Keratinocyte (primary cell): ENCODE measurements at regions not wholly inside any gene's neighbourhood (a gene's known extent, or its start where the extent isn't known, plus 50 kb on each side); places are given as distances from the start of the nearest gene placed in this dataset.

Source experiments
- CTCF ChIP-seq, 3 experiments: IDR thresholded peaks in 1 of 3; conservative IDR thresholded peaks in 1 of 3; optimal IDR thresholded peaks in 1 of 3; 2 replicates in 2 of 3; 3 replicates in 1 of 3; pipeline versions ENCODE3 to v1.5.1; 2011; ENCODE audit warnings: low read length in 3 of 3, mild to moderate bottlenecking in 3 of 3, moderate library complexity in 2 of 3, control low read depth in 1 of 3, inconsistent platforms in 1 of 3; ENCODE audit not compliant: insufficient read depth in 2 of 3; ENCODE audit errors: extremely low read depth in 1 of 3
- EZH2 ChIP-seq: IDR thresholded peaks from one replicate; pipeline ENCODE4 v1.6.1; 2012; ENCODE audit warnings: inconsistent platforms, mild to moderate bottlenecking, low read length, moderate library complexity

- no peak for TF ChIP-seq EZH2
- TF ChIP-seq CTCF (optimal IDR thresholded peaks at IDR 0.05 in 1 of 3, IDR thresholded peaks at IDR 0.05 in 1 of 3, conservative IDR thresholded peaks at IDR 0.05 in 1 of 3; ENCODE audit: extremely low read depth in 1 of 3, insufficient read depth in 2 of 3, low read length in 3 of 3) = no peak
Observed at GRCh38 chr5:107803728-107804127, 133.0 kb upstream of the EFNA5 start.
